ENCODE measurements at regions not wholly inside any gene's neighbourhood (a gene's known extent, or its start where the extent isn't known, plus 50 kb on each side); places are given as distances from the start of the nearest gene placed in this dataset.
A peak's percentile ranks its signal among the peaks of the same experiment; 100 is the strongest.
"Not testable (repeated sequence)": the region's sequence is repeated elsewhere in the genome, so short reads cannot be mapped to it uniquely, and the experiment has no call there.

- DNase-seq = peak; percentile 67
Measured at GRCh38 chr2:133844214-133844892, 276.1 kb upstream of the NCKAP5 start.

GRCh38 chr2:133846476-133846875 is 278.2 kb upstream of the NCKAP5 start:
- no peak for DNase-seq

DNA sequence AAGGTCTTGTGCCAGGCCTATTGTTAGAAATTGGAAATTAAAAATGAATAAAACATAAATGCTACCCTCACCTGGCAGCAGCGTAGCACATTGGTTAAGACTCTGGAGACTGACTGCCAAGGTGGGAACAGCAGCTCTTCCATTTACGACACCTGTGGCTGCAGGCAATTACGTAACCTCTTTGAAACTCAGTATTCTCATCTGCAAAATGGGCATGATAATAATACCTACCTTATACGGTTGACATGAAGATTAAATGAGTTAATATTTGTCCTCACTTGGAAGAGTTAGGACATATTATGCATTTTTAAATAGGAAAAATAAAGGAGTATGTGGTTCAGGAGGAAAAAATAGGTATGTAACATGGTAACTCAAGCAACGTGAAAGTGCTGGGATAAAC is 279.3 kb upstream of the NCKAP5 start:
- no peak for DNase-seq

DNA sequence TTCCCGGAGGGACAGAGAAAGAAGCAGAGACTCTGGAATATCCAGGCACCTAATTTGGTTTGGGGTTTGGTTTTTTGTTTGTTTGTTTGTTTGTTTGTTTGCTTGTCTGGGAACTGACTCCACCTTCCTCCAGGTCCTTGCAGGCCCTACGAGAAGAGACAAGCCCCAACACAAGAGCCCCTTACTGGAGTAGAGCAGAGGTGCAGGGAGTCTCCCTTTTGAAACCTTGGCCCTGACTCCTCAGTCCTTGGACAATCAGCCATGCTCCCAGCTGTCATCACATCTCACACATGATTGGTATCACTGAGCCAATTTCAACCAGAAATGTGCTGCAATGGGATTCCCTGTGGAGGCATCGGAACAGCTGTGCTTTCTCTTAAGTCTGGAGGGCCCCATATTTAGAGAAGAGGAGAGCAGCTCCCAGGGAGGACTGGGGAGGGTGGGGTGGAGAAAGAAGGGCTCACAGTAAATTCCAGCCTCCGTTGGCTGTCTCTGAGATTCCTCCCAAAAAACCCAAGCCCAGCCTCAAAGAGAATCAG is 279.9 kb upstream of the NCKAP5 start:
- no peak for DNase-seq

GRCh38 chr2:133849341-133849740 is 281.1 kb upstream of the NCKAP5 start:
- DNase-seq = no peak

GRCh38 chr2:133854603-133855200 is 286.4 kb upstream of the NCKAP5 start:
- DNase-seq = no peak

GRCh38 chr2:133855526-133855925 is 287.3 kb upstream of the NCKAP5 start:
- DNase-seq = no peak

- no peak for DNase-seq
Measured at GRCh38 chr2:133856678-133857077, 288.4 kb upstream of the NCKAP5 start.

- no peak for DNase-seq
Measured at GRCh38 chr2:133859578-133859977, 291.3 kb upstream of the NCKAP5 start.

DNA sequence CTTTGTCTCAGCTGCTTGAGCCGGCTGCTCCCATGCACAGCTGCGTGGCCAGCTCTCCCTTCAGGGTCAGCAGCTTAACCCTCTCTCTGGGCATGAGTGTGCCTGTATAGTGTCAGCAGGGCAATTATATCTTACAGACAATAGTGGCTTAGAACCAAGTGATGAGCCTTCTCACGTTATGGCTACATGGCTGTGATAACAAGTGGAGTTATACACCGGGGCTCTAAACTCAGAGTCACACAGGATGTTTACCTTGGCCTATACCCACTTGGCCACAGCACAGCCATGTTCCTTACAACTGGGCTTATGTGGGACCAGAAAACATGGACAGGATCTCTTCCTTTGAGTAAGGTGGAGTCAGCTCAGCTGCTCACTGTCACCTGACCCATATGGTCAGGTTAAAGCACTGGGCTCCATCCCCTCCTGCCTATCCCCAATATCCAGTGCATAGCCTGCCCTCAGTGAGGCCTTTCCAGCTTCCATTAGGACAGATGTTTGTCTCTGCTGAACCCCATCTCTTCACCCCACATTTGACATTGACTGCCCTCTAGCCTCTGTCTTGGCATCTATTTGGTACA is 294.2 kb upstream of the NCKAP5 start:
- no peak for DNase-seq

- no peak for DNase-seq
Measured at GRCh38 chr2:133863106-133863800, 295.0 kb upstream of the NCKAP5 start.

GRCh38 chr2:133865141-133865540 is 296.9 kb upstream of the NCKAP5 start:
- no peak for DNase-seq

DNA sequence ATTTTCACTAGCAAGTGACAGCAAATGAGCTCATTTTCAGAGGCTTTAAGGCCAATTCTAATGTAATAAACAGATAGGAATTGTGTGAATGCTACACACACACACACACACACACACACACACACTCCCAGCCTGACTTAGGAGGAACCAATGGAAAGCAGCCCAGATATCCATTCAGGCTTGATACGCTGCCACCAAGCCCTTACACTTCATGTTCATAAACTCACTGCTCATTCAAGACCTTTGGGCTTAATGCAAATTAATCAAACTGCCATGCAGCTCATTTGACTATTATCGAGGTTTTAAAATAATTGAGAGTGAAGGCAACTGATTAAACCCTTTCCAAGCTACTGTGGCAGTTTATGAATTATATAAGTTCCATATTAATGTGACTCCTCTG is 298.9 kb upstream of the NCKAP5 start:
- DNase-seq = no peak

DNA sequence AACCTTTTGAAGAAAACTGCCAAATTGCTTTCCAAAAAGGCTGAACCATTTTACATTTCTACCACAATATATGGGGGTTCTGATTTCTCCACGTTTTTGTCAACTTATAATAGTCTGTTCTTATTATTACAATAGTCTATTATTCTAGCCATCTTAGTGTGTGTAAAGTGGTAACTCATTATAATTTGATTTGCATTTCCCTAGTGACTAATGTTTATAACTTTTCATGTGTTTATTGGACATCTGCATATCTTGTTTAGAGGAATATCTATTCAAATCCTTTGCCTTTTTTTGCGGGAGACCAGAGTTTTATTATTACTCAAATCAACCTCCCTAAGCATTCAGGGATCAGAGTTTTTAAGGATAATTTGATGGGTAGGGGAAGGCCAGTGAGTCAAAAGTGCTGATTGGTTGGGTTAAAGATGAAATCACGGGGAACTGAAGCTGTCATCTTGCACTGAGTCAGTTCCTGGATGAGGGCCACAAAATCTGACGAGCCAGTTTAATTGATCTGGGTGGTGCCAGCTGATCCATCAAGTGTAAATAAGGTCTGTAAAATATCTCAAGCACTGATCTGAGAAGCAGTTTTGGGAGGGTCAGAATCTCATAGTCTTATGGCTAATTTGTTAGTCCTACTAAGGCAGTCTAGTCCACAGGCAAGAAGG is 303.4 kb upstream of the NCKAP5 start:
- DNase-seq = no peak

DNA sequence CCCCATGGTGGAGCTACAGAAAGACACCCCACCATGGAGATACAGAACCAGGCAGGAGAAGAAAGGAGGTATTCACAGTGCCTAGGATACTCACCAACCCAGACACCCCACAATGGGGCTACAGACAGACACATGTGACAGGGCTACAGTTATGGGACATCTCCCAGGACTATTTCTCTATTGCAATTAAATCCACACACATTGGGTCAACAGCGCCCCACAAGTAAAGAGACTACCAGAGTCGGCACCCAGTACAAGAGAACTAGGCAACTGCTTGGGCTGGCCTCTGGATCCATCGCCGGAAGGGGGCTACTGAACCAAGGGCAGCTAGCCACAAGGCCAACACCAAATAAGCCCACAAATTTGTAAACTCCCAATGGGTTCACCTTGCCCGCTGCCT is 310.1 kb upstream of the NCKAP5 start:
- DNase-seq = no peak

DNA sequence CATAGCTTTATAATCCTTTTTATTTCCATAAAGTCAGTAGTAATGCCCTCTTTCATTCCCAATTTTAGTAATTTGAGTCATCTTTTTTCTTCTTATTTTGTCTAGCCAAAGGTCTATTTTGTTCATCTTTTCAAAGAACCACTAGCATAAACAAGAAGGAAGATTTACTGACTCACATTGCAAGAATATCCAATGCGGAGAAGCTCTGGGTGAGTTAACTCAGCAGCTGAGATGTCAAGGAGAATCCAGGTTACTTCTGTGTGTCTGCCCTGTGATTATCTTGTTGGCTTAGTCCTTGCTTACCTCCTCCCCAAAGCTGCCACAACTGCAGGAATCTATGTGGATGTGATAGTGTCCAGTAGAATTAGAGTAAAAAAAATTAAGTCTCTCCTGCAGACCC is 311.4 kb upstream of the NCKAP5 start:
- DNase-seq = no peak

- DNase-seq = not testable (repeated sequence)
Measured at GRCh38 chr2:133882159-133882558, 313.9 kb upstream of the NCKAP5 start.

- DNase-seq = no peak
Measured at GRCh38 chr2:133884739-133885381, 316.6 kb upstream of the NCKAP5 start.

- DNase-seq = no peak
Measured at GRCh38 chr2:133885847-133886246, 317.6 kb upstream of the NCKAP5 start.

GRCh38 chr2:133886735-133887675 is 318.7 kb upstream of the NCKAP5 start:
- DNase-seq = peak; percentile 59

DNA sequence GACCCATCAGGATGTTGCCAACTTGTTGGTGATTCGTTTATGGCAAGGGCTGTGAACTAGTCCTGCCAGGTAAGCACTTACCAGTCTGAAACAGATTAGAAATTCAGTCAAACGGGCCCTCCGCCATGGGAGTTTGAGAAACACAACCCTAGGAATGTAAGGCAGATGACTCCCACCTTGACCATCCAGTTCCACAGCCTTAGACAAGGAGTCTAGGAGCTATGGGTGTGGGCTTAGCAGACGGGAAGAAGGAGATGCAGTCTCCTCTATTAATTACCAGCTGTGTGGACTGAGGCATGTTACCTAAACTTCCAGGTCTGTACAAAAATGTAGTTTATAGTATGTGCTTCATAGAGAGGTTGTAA is 319.4 kb upstream of the NCKAP5 start:
- no peak for DNase-seq

GRCh38 chr2:133888107-133888506 is 319.8 kb upstream of the NCKAP5 start:
- no peak for DNase-seq

All from activated CD4-positive, alpha-beta T cell treated with anti-CD3 and anti-CD28 coated beads, Interleukin-2, Interleukin-6, amounts not matched to agents 100 ng/mL and 50 ng/mL, durations not matched to agents 16 hours and 8 hours (primary cell).